ENCODE measurements at regions not wholly inside any gene's neighbourhood (a gene's known extent, or its start where the extent isn't known, plus 50 kb on each side); places are given as distances from the start of the nearest gene placed in this dataset.

- H3K4me3 ChIP-seq (replicated peaks in 1 of 2; ENCODE audit: low read depth in 1 of 2, low read length in 2 of 2) = no peak overlapping the region
- H3K4me1 ChIP-seq (ENCODE audit: control insufficient read depth in 1 of 2, insufficient read depth in 2 of 2, low read length in 2 of 2) = no peaks in the 10 kb centered on the region
- ChIA-PET POLR2A (no interaction called here), CTCF (no interaction called here), RAD21 (ENCODE audit: low non-redundant PET in 1 of 2, low total read pairs in 2 of 2, uncharacterized antibody in 2 of 2, unreplicated experiment in 2 of 2) (no interaction called here)
- DNase-seq (ENCODE audit: low read depth, low spot score) (no peak), ATAC-seq (no peak)
- no peak overlapping the region for H3K9ac ChIP-seq (ENCODE audit: low read length)
- H3K9me3 ChIP-seq (ENCODE audit: control insufficient read depth in 1 of 2, insufficient read depth in 1 of 2, low read depth in 1 of 2, low read length in 2 of 2) = peaks cover 4 to 19% of the 10 kb centered on the region in 2 experiments; a peak in 2 of 4 replicates
- H3K36me3 ChIP-seq (ENCODE audit: control insufficient read depth in 1 of 2, insufficient read depth in 2 of 2, low read length in 2 of 2) = no peaks in the 10 kb centered on the region
- no peaks in the 10 kb centered on the region for H3K79me2 ChIP-seq (ENCODE audit: insufficient read depth, low read length)
- H3K9me2 ChIP-seq (ENCODE audit: insufficient read depth) = no peaks in the 10 kb centered on the region
- H3K4me2 ChIP-seq (ENCODE audit: low read length) = no peak overlapping the region
- TF ChIP-seq CTCF (IDR thresholded peaks at IDR 0.05 in 2 of 3, conservative IDR thresholded peaks at IDR 0.05 in 1 of 3; ENCODE audit: borderline replicate concordance in 1 of 3, insufficient read depth in 1 of 3, low read depth in 2 of 3, low read length in 2 of 3) (no peak), TCF7L2 (IDR thresholded peaks at IDR 0.05; ENCODE audit: borderline replicate concordance, extremely low read depth, insufficient read depth, insufficient read length) (no peak), POLR2AphosphoS5 (IDR thresholded peaks at IDR 0.05; ENCODE audit: low read depth, low read length) (no peak), ATF3 (IDR thresholded peaks at IDR 0.05) (no peak), YY1 (IDR thresholded peaks at IDR 0.05; ENCODE audit: extremely low read depth, insufficient replicate concordance, low read depth, low read length) (no peak)
- no peak overlapping the region for H2AFZ ChIP-seq (ENCODE audit: low read depth, low read length, poor library complexity, severe bottlenecking)
- no TSS peak for BruUV-seq (replicated peaks)
- H3K27me3 ChIP-seq (ENCODE audit: insufficient read depth, low read length) = no peaks in the 10 kb centered on the region
- no peaks in the 10 kb centered on the region for H4K20me1 ChIP-seq (ENCODE audit: insufficient read depth)
- intact Hi-C loops (cut with micrococcal nuclease) = no loop called here
- H3K27ac ChIP-seq (ENCODE audit: low read depth, low read length) = no peak overlapping the region
These were observed 267.2 kb upstream of the SALL1 start for GRCh38 chr16:51418258-51418657.

DNA sequence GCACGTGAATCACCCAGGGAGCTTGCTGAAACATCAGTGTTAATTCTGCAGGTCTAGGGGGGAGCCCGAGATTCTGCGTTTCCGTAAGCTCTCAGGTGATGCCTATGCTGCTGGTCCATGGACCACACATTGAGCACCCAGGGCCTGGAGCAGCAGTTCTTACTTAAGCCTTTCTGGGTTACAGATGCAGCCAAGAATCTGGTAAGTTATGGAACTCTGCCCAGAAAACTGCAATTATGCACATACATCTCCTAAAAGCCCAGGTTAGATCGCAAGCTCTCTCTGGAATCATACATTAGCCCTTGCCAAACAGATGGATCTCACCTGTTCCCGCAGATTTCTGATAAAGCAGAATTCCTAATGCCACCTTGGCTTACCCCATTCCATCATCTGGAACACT lies 265.9 kb upstream of the SALL1 start:
- no peak for DNase-seq (ENCODE audit: low read depth, low spot score)
- Histone ChIP-seq H3K36me3 (ENCODE audit: control insufficient read depth in 1 of 2, insufficient read depth in 2 of 2, low read length in 2 of 2) (no peaks in the 10 kb centered on the region), H3K9me3 (ENCODE audit: control insufficient read depth in 1 of 2, insufficient read depth in 1 of 2, low read depth in 1 of 2, low read length in 2 of 2) (peaks cover 4 to 26% of the 10 kb centered on the region in 2 experiments; a peak in 2 of 4 replicates), H3K9ac (ENCODE audit: low read length) (no peak overlapping the region), H3K9me2 (ENCODE audit: insufficient read depth) (no peaks in the 10 kb centered on the region), H3K27ac (ENCODE audit: low read depth, low read length) (no peak overlapping the region), H4K20me1 (ENCODE audit: insufficient read depth) (no peaks in the 10 kb centered on the region), H3K4me1 (ENCODE audit: control insufficient read depth in 1 of 2, insufficient read depth in 2 of 2, low read length in 2 of 2) (no peaks in the 10 kb centered on the region), H3K79me2 (ENCODE audit: insufficient read depth, low read length) (no peaks in the 10 kb centered on the region), H2AFZ (ENCODE audit: low read depth, low read length, poor library complexity, severe bottlenecking) (no peak overlapping the region), H3K27me3 (ENCODE audit: insufficient read depth, low read length) (no peaks in the 10 kb centered on the region), H3K4me3 (replicated peaks in 1 of 2; ENCODE audit: low read depth in 1 of 2, low read length in 2 of 2) (no peak overlapping the region), H3K4me2 (ENCODE audit: low read length) (no peak overlapping the region)
- BruUV-seq (replicated peaks) = no TSS peak
- ChIA-PET CTCF (no interaction called here), RAD21 (ENCODE audit: low non-redundant PET in 1 of 2, low total read pairs in 2 of 2, uncharacterized antibody in 2 of 2, unreplicated experiment in 2 of 2) (no interaction called here), POLR2A (no interaction called here)
- intact Hi-C loops (cut with micrococcal nuclease) = no loop called here
- ATAC-seq = no peak
- TF ChIP-seq ATF3 (IDR thresholded peaks at IDR 0.05) (no peak), JUND (IDR thresholded peaks at IDR 0.05) (no peak), ZNF274 (IDR thresholded peaks at IDR 0.05; ENCODE audit: low read depth, low read length) (no peak), POLR2A (IDR thresholded peaks at IDR 0.05; ENCODE audit: borderline replicate concordance, extremely low read depth, insufficient read depth, insufficient read length) (no peak), TCF7L2 (IDR thresholded peaks at IDR 0.05; ENCODE audit: borderline replicate concordance, extremely low read depth, insufficient read depth, insufficient read length) (no peak), YY1 (IDR thresholded peaks at IDR 0.05; ENCODE audit: extremely low read depth, insufficient replicate concordance, low read depth, low read length) (no peak), POLR2AphosphoS5 (IDR thresholded peaks at IDR 0.05; ENCODE audit: low read depth, low read length) (no peak), RAD21 (IDR thresholded peaks at IDR 0.05; ENCODE audit: low read depth) (no peak)
- TF ChIP-seq, protein P1, sequence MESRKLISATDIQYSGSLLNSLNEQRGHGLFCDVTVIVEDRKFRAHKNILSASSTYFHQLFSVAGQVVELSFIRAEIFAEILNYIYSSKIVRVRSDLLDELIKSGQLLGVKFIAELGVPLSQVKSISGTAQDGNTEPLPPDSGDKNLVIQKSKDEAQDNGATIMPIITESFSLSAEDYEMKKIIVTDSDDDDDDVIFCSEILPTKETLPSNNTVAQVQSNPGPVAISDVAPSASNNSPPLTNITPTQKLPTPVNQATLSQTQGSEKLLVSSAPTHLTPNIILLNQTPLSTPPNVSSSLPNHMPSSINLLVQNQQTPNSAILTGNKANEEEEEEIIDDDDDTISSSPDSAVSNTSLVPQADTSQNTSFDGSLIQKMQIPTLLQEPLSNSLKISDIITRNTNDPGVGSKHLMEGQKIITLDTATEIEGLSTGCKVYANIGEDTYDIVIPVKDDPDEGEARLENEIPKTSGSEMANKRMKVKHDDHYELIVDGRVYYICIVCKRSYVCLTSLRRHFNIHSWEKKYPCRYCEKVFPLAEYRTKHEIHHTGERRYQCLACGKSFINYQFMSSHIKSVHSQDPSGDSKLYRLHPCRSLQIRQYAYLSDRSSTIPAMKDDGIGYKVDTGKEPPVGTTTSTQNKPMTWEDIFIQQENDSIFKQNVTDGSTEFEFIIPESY (IDR thresholded peaks at IDR 0.05; ENCODE audit: extremely low read depth, insufficient replicate concordance, low read length) = no peak
